22Rv1 (cell line): ENCODE measurements at regions not wholly inside any gene's neighbourhood (a gene's known extent, or its start where the extent isn't known, plus 50 kb on each side); places are given as distances from the start of the nearest gene placed in this dataset.
"Not testable (repeated sequence)": the region's sequence is repeated elsewhere in the genome, so short reads cannot be mapped to it uniquely, and the experiment has no call there.

Experiments
- H3K27ac ChIP-seq: fragments of 450-650 bp; 2 replicates; pipeline ENCODE4 v1.5.1; 2017
- CTCF ChIP-seq: fragments of 450-650 bp; IDR thresholded peaks from 2 replicates; pipeline ENCODE4 v1.5.1; 2017; ENCODE audit warnings: mild to moderate bottlenecking
- ZFX ChIP-seq: fragments of 450-650 bp; IDR thresholded peaks from 2 replicates; pipeline ENCODE4 v1.6.1; 2017; ENCODE audit warnings: antibody characterized with exemption, borderline replicate concordance

GRCh38 chr1:165965857-165966256 lies 138.4 kb downstream of the UCK2 start:
- no peak for TF ChIP-seq ZFX
- TF ChIP-seq CTCF, result no peak
- H3K27ac ChIP-seq, result no peak overlapping the region

- H3K27ac ChIP-seq, result not testable (repeated sequence)
Observed at GRCh38 chr1:165969366-165969765, 142.0 kb downstream of the UCK2 start.

GRCh38 chr1:165974598-165975131 lies 147.3 kb downstream of the UCK2 start:
- no peak overlapping the region for H3K27ac ChIP-seq
- no peak for TF ChIP-seq ZFX
- no peak for TF ChIP-seq CTCF

- TF ChIP-seq ZFX (no peak), CTCF (no peak)
- no peak overlapping the region for H3K27ac ChIP-seq
Observed at GRCh38 chr1:165988275-165988674, 160.9 kb downstream of the UCK2 start.

- TF ChIP-seq ZFX (no peak), CTCF (no peak)
- H3K27ac ChIP-seq, result no peak overlapping the region
Observed at GRCh38 chr1:165988817-165989216, 161.4 kb downstream of the UCK2 start.

GRCh38 chr1:165992533-165992932 lies 165.1 kb downstream of the UCK2 start:
- TF ChIP-seq CTCF (no peak), ZFX (no peak)

GRCh38 chr1:165994107-165994506 lies 166.7 kb downstream of the UCK2 start:
- TF ChIP-seq ZFX (no peak), CTCF (no peak)
- H3K27ac ChIP-seq, result no peak overlapping the region

More at GRCh38 chr1:165992533-165992932, 165.1 kb downstream of the UCK2 start:
- H3K27ac ChIP-seq, result no peak overlapping the region

GRCh38 chr1:165999826-166000225 lies 167.0 kb downstream of the FAM78B start:
- no peak for TF ChIP-seq ZFX
- no peak for TF ChIP-seq CTCF
- H3K27ac ChIP-seq, result no peak overlapping the region
